GM19395 (cell line): ENCODE measurements at regions not wholly inside any gene's neighbourhood (a gene's known extent, or its start where the extent isn't known, plus 50 kb on each side); places are given as distances from the start of the nearest gene placed in this dataset.

Experiments
- ATAC-seq: cut with Tn5 transposase; IDR thresholded peaks from one replicate; pipeline ENCODE4 v1.9.1; 2021; ENCODE audit warnings: mild to moderate bottlenecking, moderate library complexity; ENCODE audit not compliant: unreplicated experiment

DNA sequence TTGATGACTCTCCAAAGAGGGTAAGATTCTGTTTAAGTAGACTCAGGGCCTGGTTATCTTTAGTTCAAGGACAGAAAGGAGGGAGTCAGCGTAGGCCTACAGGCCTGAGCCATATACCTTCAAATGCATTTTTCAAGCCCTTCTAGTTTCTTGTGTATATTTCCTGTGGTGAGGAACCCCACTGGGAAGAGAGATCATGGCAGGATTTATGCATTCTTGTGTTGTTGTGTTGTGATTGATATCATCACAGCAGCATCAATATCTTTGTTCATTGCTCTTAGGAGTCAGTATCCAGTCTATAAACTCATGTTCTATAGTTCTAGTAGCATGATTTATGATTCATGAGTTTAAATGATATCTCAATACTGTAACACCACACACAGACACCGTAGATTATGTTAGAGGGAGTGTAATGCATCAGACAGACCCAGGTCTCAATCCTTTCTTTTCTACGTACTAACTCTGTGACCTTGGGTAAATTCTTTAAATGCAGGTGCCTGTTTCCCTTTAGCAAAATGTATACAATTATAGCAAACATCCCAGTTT is 427.5 kb downstream of the PDCD6IP start:
- ATAC-seq = no peak

DNA sequence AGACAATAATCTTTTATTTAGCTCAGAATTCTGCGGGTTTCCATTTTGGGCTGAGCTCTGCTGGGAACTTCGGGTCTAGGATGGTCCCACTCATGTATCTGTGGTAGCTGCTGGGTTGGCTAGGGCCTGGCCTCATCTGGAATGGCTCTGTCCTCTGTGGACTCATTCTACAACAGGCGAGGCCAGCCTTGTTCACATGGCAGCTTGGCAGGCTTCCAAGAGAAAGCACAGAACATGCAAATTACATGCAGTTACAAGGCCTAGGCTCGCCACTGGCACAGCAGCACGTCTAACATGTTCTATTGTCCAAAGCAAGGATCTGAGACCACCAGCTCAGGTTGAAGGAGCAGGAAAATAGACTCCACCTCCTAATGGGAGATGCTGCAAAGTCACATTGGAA is 431.4 kb downstream of the PDCD6IP start:
- no peak for ATAC-seq

DNA sequence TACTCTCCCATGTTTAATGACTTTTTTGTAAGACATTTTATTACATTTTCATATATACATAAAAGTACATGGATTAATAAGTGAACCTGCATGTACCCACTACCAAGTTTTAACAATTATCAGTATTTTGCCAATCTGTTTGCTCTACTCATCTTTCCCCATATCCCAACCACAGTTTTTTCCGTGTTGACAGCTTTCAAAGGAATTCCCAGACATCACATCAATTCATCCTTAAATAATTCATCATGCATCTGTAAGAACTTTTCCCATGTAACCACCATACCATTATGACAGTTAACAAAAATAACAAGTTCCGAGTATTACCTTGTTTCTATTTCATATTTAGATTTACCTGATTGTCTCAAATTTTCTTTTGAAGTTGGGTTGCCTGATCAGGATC is 436.7 kb downstream of the PDCD6IP start:
- no peak for ATAC-seq

DNA sequence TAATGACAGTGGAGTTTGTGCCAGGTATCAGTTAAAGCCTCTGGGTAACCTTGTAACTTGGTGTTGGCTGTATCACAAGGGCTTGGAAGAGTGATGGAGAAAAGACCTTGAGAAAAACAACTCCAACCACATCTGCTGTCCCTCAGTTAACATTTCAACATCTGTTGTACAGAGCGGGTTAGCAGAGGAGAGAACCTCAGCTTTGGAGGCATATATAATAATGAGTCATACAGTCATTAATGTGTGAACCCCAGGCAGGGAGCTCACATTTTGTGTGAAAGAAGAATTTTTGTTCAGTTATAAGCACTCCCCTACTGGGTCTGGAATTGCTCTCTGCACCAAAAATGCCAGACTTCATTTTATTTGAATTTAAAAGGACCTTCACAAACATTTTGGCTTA is 439.5 kb downstream of the PDCD6IP start:
- ATAC-seq = no peak

DNA sequence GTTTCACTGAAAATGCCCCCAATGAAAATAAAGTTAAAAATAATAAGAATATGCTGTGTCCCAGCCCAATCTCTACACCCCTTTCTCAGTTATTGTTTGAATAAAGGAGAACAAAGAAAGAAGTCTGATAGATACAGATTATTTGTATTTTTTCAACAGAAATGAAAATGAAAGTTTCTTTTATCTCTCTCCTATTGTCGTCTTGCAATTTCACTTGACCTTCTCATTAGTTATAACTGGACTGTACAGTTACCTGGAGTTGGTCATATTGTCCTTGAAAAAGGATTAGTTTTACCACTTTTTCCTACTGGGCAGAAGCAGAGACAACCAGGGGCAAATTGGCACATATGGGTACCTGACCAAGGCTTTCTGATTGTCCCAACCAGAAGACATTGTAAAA is 440.0 kb downstream of the PDCD6IP start:
- peak; percentile 54 for ATAC-seq

DNA sequence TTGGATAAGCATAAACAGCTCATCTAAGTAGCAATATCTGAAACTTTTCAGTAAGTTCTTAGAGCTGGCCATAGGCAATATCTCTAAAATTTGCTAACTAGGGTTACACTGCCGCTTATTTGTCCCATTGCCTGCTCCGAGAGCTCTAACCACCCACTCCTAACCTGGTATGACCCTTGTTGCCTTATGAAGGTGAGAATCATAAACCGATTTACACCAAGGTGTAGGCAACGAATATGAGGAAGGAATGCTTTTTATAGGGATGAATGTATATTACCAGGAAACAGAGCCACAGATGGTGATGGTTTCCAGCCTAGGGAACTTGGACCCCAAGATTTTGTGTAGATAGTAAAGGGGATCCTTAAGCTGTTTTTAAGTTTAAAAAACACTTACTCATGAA is 440.9 kb downstream of the PDCD6IP start:
- no peak for ATAC-seq

DNA sequence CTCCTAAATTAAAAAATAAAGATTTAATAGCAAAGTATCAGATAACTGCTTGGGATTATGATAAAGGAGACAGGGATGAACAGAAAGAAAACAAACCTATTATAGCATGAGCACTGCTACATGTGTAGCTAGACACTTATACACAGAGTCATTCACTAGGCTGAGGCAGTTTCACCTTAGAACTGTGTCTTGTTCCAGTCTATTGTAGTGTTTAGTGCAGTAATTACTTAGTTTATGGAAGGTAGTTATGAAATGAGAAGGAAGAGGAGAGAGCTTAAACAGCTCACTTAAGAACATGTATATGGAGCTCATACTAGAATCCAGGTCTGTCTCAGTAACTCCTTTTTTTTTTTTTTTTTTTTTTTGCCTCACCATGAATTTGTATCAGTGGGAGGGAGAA is 441.4 kb downstream of the PDCD6IP start:
- ATAC-seq = no peak

DNA sequence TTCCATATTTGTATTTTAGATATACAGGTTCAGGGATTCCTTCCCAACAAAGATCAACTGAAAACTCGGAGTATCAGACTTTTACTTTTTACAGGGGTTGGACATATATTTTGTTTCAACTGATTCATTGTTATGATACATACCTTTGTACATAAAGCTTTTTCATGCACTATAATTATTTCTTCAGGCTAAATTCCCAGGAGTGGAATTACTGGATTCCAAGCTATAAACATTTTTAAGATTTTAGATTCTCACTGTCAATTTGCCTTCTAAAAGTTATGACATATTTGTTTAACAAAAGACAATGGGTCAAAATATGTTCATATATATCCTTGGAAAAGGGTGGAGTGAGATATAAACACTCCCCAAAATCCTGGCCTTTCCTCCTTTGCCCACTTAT is 449.0 kb downstream of the PDCD6IP start:
- no peak for ATAC-seq

DNA sequence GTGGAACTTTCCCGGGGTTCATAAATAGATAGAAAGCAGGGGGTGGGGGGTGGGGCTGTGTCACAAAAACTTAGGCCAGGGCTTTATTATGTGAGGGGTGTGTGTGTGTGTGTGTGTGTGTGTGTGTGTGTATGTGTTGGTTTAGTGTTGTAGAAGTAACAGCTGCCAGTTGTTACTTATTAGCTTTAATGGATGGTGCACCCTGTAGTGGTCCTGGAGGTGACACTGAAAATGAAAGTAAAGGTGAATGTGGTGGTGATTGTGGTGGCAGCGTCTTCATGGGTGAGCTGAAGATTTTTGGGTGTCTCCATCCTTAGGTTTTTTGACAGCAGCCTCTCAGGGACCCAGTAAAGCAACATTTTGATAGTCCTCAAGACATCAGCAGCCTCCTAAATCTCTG is 449.9 kb downstream of the PDCD6IP start:
- peak; percentile 97 for ATAC-seq

DNA sequence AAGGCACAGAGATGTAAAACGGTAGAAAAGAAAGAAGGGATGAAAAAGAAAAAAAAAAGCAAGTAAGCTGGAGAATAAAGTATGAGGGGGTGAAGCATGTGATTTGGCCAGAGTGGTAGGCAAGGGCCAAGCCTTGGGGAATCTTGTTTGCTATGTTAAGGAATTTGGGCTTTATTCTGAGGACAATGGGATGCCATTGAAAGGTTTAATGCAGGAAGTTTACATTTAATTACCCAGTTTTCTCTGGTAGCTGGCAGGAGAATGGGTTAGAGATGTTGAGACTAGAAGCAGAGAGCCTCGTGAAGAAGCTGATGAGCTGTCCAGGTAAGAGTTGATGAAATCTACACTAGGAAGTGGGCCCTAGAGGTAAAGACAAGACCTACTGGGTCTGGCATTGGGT is 455.9 kb downstream of the PDCD6IP start:
- no peak for ATAC-seq

DNA sequence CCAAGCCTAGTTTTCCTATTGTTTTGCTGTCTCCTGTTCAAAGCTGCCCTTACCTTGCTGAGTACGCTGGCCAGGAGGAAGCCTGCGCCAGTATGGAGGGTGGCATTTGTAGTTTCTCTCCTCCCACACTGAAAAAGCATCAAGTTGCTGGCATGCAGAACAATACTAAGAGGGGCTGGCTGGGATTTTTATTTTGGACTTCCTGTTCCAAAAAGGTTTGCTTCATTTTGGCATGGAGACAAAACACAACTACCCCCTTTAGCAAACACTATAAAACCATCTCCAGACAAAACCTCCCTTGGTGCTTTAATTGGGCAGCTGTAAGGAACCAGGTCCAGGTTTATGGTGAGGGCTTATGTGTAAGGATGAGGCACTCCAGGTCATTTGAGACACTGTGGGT is 457.6 kb downstream of the PDCD6IP start:
- ATAC-seq = no peak

DNA sequence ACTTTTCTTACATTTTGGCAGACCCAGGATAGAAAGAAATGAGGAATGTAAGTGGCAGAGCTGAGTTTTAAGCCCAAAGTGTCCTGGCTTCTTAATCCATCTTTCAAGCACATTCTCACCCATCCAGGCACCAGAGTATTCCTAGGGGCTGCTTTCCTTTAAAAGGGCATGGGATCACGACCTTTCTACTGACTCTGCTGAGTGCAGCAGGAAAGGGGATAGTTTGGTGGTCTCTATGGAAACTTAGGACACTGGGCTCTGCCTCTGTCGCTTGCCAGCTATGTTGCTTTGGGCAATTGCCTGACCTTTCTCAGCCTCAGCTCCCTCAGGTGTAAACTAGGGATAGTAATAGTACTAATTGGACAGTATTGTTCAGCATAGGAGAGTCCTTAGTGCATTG is 458.4 kb downstream of the PDCD6IP start:
- ATAC-seq = no peak

DNA sequence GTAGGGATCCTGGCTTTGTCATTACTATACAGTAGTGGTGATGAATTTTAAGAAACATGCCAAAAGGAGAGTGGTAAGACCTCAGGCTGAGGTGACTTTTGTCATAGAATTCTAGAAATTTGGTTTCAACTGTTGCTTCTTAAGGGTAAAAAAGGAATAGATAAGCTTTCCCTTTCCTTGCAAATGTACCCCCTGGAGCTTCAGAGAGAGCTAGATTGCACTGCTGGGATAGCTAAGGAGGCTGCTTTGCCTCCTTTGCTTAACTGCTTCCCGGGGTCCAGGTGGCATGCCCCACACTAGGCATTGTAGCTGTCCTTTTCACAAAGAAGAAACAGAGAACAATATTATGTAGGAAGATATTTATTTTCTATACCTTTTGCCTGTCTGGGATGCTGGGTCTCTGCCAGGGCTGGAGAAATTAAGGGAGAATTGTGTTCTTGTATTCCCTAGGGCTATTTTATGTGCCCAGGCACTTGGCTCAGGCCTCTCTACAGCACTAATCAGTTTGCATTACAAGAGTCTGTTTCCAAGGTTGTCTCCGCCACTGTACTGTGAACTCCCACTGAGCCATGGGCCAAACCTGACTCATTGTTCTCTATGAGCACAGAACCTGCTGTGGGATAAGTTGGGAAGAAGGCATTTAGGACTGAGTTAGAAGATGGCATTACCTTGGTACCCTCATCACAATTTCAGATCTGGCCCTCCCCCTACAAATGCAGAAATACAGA is 460.0 kb downstream of the PDCD6IP start:
- no peak for ATAC-seq

DNA sequence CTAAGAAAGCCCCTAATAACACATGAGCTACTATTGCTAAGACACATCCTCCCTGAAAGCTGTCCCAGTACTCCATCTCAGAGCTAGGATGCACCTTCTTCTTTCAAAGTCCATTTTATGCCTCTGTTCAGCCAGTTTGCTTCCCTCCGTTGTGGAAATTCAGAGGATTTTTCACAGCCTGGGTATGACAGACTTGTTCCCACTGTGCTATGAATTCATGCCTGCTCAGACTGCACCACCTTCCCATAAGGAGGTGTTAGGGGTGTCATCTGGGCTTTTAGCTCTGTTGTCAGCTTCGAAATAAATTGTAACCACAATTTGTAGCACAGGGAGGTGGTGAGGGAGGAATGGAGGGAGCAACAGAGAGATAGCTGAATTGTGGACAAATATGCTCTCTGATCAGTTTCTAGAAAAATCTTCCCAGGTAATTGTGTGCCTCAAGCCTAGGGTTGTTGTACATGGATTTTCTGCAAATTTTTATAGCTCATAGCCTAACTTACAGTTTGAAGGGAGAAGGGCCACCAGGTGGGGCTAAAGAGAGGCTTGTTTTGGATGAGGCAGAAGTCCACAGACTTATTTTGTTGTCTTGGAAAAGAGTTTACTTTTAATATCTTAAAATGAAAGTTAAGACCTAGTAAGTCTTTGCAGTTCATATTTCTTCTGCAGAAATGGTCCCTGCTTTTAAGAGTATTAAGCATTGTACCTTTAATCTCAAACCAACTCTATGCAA is 462.0 kb downstream of the PDCD6IP start:
- peak; percentile 58 for ATAC-seq

DNA sequence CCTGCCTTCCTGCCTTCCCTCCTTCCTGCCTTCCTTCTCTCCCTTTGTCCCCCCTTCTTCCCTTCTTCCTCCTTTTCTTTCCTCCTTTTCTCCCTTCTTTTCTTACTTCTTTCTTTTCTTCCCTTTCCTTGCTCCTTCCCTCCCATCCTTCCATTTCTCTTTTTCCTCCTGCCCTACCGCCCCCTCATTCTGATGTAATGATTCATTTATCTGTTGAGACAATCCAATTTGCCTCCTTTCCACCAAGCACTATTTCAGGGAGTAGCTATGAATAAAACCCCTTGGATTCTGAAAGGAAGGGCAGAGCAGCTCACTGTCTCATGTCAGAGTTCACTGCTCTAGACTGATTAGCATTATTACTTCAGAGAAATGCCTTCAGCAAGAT is 462.6 kb downstream of the PDCD6IP start:
- no peak for ATAC-seq

DNA sequence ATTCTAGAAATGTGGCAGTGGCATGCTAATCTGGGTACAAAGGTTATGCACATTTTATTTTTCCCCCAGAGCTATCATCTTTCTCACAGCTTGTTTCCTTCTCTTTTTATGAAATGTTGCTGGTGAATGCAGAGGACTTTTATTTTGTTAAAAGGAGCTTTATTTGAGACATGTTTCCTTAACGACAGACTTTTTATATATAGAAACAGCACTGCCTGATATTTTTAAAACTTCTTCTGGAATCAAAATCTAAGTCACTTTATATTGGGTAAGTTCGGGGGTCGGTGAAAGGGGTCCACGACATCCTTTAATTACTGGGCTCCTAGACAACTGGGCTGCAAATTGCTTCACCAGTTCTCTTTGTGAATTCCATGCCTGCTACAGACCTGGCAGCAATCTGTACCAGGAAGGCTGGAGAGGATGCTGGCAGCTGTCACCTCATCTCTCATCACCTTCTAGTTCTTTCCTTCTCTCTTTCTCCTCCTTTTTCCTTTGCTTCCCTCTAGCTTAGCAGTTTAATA is 464.7 kb downstream of the PDCD6IP start:
- no peak for ATAC-seq

DNA sequence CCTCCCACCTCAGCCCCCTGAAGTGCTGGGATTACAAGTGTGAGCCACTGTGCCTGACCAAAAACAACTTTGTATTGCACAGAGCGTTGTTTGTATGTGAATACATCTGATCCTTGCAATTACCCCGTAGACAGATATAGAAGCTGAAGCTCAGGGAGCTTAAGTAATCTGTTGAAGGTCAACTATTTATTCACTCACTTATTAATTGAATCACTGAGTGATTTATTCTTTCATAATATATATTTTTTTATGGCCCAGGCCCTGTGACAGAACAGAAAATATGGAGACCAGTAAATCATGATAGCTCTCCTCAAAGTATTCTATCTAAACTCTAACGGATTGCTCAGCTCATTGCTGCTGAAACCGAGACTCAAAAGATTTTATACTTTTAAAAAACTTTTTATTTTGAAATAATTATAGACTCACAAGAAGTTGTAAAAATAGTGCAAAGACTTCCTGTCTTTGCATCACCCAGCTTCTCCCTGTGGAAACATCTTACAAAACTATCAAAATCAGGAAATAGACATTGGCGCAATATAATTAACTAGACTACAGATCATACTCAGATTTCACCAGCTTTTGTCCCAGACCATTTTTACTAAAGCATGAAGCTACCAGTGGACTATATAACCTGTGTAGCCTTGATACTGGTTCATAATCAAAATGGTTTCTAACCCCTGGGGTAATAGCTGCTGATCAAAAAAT is 466.1 kb downstream of the PDCD6IP start:
- no peak for ATAC-seq

DNA sequence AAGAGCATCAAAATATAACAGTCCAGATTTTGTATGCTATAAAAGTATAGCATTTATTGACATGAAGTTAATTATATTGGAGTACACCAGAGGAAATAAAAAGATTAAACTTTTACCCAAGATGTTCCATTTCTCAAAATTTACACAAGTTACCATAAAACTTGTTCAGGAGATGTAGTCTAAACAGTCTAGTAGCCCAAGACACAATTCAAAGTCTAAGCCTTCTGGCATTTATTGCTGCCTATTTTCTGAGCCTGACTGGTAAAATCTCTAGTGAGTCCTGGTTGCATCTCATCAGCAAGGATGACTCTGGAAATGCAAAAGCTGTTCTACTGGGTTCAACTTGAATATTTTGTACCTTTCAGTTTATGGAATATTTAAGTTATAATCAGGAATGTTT is 468.7 kb downstream of the PDCD6IP start:
- ATAC-seq = no peak

DNA sequence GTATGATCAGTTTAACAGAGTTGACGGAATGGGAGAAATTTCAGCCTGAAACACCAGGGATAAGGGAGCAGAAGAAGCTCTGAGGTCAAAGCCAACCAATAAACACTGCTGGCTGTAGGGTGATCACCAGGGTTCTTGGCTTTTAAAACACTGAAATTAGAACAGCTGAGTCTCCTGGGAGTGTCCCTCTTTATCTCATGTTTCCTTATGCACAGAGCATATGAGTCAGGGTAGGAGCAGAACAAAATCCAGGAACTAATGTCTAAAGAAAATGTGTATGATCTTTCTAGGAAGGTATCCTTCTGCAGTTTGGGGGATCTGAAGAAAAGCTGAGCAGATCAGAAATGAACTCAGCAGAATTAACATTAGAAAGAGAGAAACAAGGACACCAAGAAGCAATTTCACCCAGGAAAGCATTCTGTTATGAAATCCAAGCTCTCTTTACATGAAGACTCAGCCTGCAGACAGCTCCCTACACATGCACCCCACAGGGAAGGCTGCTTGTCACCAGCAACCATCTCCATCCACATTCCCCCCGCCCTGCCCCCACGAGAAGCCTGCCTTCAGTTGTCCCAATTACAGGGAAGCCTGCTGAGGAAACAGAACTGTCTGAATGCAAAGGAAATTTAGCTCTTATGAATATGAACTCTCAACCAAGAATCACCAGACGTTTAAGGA is 469.7 kb downstream of the PDCD6IP start:
- no peak for ATAC-seq

DNA sequence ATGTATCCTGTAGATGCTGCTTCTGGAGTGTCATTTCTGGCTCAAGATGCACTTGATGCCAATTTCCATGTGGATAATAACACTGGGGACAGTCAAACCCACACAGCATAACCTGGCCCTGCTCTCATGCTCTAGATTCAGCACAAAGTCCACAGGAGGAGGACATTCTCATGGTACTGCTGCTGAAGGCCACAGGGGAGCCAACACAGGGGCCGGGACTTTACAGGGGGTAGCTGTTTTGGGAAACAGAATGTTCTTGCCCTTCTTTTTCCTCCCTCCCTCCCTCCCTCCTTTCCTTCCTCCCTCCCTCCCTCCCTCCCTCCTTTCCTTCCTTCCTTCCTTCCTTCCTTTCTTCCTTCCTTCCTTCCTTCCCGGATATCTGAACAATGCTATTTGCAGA is 477.4 kb downstream of the PDCD6IP start:
- no peak for ATAC-seq

DNA sequence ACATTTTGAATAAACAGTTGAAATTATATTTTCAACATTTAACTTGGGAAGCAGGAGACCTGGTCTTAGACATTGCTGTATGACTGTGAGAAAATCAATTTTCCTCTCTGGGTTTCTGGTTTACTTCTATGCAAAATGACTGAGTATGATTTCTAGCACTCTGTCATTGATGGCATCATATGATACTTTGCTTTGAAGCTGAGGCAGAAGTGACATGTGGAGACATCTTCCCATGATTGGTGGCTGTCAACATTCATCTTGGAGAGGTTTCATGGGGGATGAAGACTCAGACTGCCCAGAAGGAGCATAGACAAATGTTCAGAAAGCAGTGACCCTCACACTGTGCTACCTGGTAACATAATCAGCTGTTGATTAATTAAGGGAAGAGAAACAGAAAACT is 477.9 kb downstream of the PDCD6IP start:
- no peak for ATAC-seq
